ENCODE measurements at regions not wholly inside any gene's neighbourhood (a gene's known extent, or its start where the extent isn't known, plus 50 kb on each side); places are given as distances from the start of the nearest gene placed in this dataset.

- Histone ChIP-seq H3K27me3 (ENCODE audit: control insufficient read depth in 2 of 2, insufficient read depth in 2 of 2, low read length in 2 of 2) (no peaks in the 10 kb centered on the region), H3K9me3 (ENCODE audit: control insufficient read depth in 2 of 2, low read length in 2 of 2) (no peaks in the 10 kb centered on the region), H3K9ac (ENCODE audit: low read depth in 1 of 2, low read length in 2 of 2) (no peak overlapping the region), H3K4me3 (ENCODE audit: low read length in 2 of 2) (no peak overlapping the region), H3K27ac (ENCODE audit: low read depth in 2 of 2, low read length in 2 of 2) (no peak overlapping the region), H3K4me1 (ENCODE audit: control insufficient read depth in 2 of 2, insufficient read depth in 2 of 2, low read length in 2 of 2) (no peaks in the 10 kb centered on the region), H3K36me3 (ENCODE audit: control insufficient read depth in 2 of 2, insufficient read depth in 2 of 2, low read length in 2 of 2) (no peaks in the 10 kb centered on the region)
Measured at GRCh38 chr19:31421856-31422255, 72.6 kb upstream of the TSHZ3 start.

- no peaks in the 10 kb centered on the region for H3K27me3 ChIP-seq (ENCODE audit: control insufficient read depth in 2 of 2, insufficient read depth in 2 of 2, low read length in 2 of 2)
- H3K9me3 ChIP-seq (ENCODE audit: control insufficient read depth in 2 of 2, low read length in 2 of 2), result no peaks in the 10 kb centered on the region
- H3K4me3 ChIP-seq (ENCODE audit: low read length in 2 of 2), result no peak overlapping the region
- H3K9ac ChIP-seq (ENCODE audit: low read depth in 1 of 2, low read length in 2 of 2), result no peak overlapping the region
- H3K27ac ChIP-seq (ENCODE audit: low read depth in 2 of 2, low read length in 2 of 2), result no peak overlapping the region
- H3K4me1 ChIP-seq (ENCODE audit: control insufficient read depth in 2 of 2, insufficient read depth in 2 of 2, low read length in 2 of 2), result no peaks in the 10 kb centered on the region
- no peaks in the 10 kb centered on the region for H3K36me3 ChIP-seq (ENCODE audit: control insufficient read depth in 2 of 2, insufficient read depth in 2 of 2, low read length in 2 of 2)
Measured at GRCh38 chr19:31423896-31424295, 74.7 kb upstream of the TSHZ3 start.

GRCh38 chr19:31424861-31425620 is 75.8 kb upstream of the TSHZ3 start:
- H3K4me3 ChIP-seq (ENCODE audit: low read length in 2 of 2), result no peak overlapping the region

GRCh38 chr19:31427857-31428256 is 78.6 kb upstream of the TSHZ3 start:
- Histone ChIP-seq H3K4me1 (ENCODE audit: control insufficient read depth in 2 of 2, insufficient read depth in 2 of 2, low read length in 2 of 2) (no peaks in the 10 kb centered on the region), H3K4me3 (ENCODE audit: low read length in 2 of 2) (no peak overlapping the region), H3K36me3 (ENCODE audit: control insufficient read depth in 2 of 2, insufficient read depth in 2 of 2, low read length in 2 of 2) (no peaks in the 10 kb centered on the region), H3K9me3 (ENCODE audit: control insufficient read depth in 2 of 2, low read length in 2 of 2) (no peaks in the 10 kb centered on the region), H3K27ac (ENCODE audit: low read depth in 2 of 2, low read length in 2 of 2) (no peak overlapping the region), H3K9ac (ENCODE audit: low read depth in 1 of 2, low read length in 2 of 2) (no peak overlapping the region), H3K27me3 (ENCODE audit: control insufficient read depth in 2 of 2, insufficient read depth in 2 of 2, low read length in 2 of 2) (no peaks in the 10 kb centered on the region)

More at GRCh38 chr19:31424861-31425620, 75.8 kb upstream of the TSHZ3 start:
- Histone ChIP-seq H3K4me1 (ENCODE audit: control insufficient read depth in 2 of 2, insufficient read depth in 2 of 2, low read length in 2 of 2) (no peaks in the 10 kb centered on the region), H3K27me3 (ENCODE audit: control insufficient read depth in 2 of 2, insufficient read depth in 2 of 2, low read length in 2 of 2) (no peaks in the 10 kb centered on the region), H3K27ac (ENCODE audit: low read depth in 2 of 2, low read length in 2 of 2) (no peak overlapping the region), H3K36me3 (ENCODE audit: control insufficient read depth in 2 of 2, insufficient read depth in 2 of 2, low read length in 2 of 2) (no peaks in the 10 kb centered on the region), H3K9ac (ENCODE audit: low read depth in 1 of 2, low read length in 2 of 2) (no peak overlapping the region), H3K9me3 (ENCODE audit: control insufficient read depth in 2 of 2, low read length in 2 of 2) (no peaks in the 10 kb centered on the region)

GRCh38 chr19:31430381-31430780 is 81.1 kb upstream of the TSHZ3 start:
- no peak overlapping the region for H3K4me3 ChIP-seq (ENCODE audit: low read length in 2 of 2)
- H3K9ac ChIP-seq (ENCODE audit: low read depth in 1 of 2, low read length in 2 of 2), result no peak overlapping the region
- no peaks in the 10 kb centered on the region for H3K36me3 ChIP-seq (ENCODE audit: control insufficient read depth in 2 of 2, insufficient read depth in 2 of 2, low read length in 2 of 2)
- no peaks in the 10 kb centered on the region for H3K4me1 ChIP-seq (ENCODE audit: control insufficient read depth in 2 of 2, insufficient read depth in 2 of 2, low read length in 2 of 2)
- no peaks in the 10 kb centered on the region for H3K27me3 ChIP-seq (ENCODE audit: control insufficient read depth in 2 of 2, insufficient read depth in 2 of 2, low read length in 2 of 2)
- no peak overlapping the region for H3K27ac ChIP-seq (ENCODE audit: low read depth in 2 of 2, low read length in 2 of 2)
- no peaks in the 10 kb centered on the region for H3K9me3 ChIP-seq (ENCODE audit: control insufficient read depth in 2 of 2, low read length in 2 of 2)

DNA sequence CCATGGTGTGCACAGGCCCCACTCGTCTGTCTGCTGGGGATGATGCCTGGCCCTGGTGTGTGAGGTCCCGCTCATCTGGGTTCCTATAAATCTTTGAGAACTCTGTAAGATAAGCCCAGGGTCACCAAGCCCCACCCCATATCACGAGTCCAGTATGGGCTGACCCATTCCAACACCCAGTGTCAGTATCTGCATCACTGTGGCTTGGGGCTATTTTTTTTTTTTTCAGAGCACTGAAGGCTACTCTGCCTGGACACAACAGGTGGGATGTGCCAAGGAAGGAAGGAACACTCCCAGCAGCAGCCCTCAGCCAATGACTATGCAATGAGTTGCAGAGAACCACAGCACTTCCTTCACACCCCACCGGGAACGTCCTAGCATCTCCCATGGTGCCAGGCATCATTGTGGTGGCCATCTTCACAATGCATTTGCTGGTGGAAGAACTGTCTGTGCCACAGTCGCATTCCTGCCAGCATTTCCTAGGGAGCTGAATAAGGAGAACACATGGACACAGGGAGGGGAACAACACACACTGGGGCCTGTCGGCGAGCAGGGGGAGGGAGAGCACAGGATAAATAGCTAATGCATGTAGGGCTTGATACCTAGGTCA is 83.1 kb upstream of the TSHZ3 start:
- H3K36me3 ChIP-seq (ENCODE audit: control insufficient read depth in 2 of 2, insufficient read depth in 2 of 2, low read length in 2 of 2), result no peaks in the 10 kb centered on the region
- no peaks in the 10 kb centered on the region for H3K9me3 ChIP-seq (ENCODE audit: control insufficient read depth in 2 of 2, low read length in 2 of 2)
- H3K27me3 ChIP-seq (ENCODE audit: control insufficient read depth in 2 of 2, insufficient read depth in 2 of 2, low read length in 2 of 2), result no peaks in the 10 kb centered on the region
- H3K4me3 ChIP-seq (ENCODE audit: low read length in 2 of 2), result no peak overlapping the region
- no peak overlapping the region for H3K27ac ChIP-seq (ENCODE audit: low read depth in 2 of 2, low read length in 2 of 2)
- H3K9ac ChIP-seq (ENCODE audit: low read depth in 1 of 2, low read length in 2 of 2), result no peak overlapping the region
- no peaks in the 10 kb centered on the region for H3K4me1 ChIP-seq (ENCODE audit: control insufficient read depth in 2 of 2, insufficient read depth in 2 of 2, low read length in 2 of 2)

DNA sequence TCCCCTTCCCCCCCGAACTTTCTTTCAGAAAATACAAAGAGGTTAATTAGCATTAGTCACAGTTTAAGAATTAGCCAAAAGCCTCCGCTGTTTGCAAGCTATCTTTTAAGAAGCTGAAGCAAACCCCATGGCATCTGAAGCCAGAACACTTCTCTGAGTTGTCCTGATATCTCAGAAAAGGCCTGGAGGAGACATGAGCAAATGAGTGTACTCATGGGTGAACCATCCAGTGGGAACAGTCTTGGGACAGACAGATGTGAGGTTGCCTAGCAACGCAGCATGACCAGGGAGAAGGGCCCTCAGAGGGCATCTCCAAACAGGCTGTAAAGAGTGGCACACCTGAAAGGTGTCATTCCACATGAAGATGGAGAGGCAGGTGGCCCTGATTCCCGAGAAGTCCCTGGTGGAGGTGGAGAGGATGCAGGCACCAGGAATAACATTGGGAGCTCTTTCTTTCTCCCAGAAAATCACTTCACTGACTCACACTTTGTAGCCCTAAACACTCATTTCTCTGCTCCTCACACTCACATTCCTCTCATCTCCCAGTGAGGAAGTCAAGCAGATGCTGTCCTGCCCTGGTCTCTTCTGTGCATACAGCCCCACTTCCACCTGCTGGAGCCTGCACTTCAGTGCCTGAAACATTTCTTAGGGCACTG is 87.0 kb upstream of the TSHZ3 start:
- H3K9ac ChIP-seq (ENCODE audit: low read depth in 1 of 2, low read length in 2 of 2), result no peak overlapping the region
- no peaks in the 10 kb centered on the region for H3K4me1 ChIP-seq (ENCODE audit: control insufficient read depth in 2 of 2, insufficient read depth in 2 of 2, low read length in 2 of 2)
- H3K27ac ChIP-seq (ENCODE audit: low read depth in 2 of 2, low read length in 2 of 2), result no peak overlapping the region
- H3K9me3 ChIP-seq (ENCODE audit: control insufficient read depth in 2 of 2, low read length in 2 of 2), result no peaks in the 10 kb centered on the region
- no peaks in the 10 kb centered on the region for H3K27me3 ChIP-seq (ENCODE audit: control insufficient read depth in 2 of 2, insufficient read depth in 2 of 2, low read length in 2 of 2)
- no peaks in the 10 kb centered on the region for H3K36me3 ChIP-seq (ENCODE audit: control insufficient read depth in 2 of 2, insufficient read depth in 2 of 2, low read length in 2 of 2)
- no peak overlapping the region for H3K4me3 ChIP-seq (ENCODE audit: low read length in 2 of 2)

GRCh38 chr19:31438401-31439269 is 89.4 kb upstream of the TSHZ3 start:
- no peaks in the 10 kb centered on the region for H3K4me1 ChIP-seq (ENCODE audit: control insufficient read depth in 2 of 2, insufficient read depth in 2 of 2, low read length in 2 of 2)
- H3K4me3 ChIP-seq (ENCODE audit: low read length in 2 of 2), result no peak overlapping the region
- no peaks in the 10 kb centered on the region for H3K27me3 ChIP-seq (ENCODE audit: control insufficient read depth in 2 of 2, insufficient read depth in 2 of 2, low read length in 2 of 2)
- no peaks in the 10 kb centered on the region for H3K36me3 ChIP-seq (ENCODE audit: control insufficient read depth in 2 of 2, insufficient read depth in 2 of 2, low read length in 2 of 2)
- H3K27ac ChIP-seq (ENCODE audit: low read depth in 2 of 2, low read length in 2 of 2), result no peak overlapping the region
- no peak overlapping the region for H3K9ac ChIP-seq (ENCODE audit: low read depth in 1 of 2, low read length in 2 of 2)
- no peaks in the 10 kb centered on the region for H3K9me3 ChIP-seq (ENCODE audit: control insufficient read depth in 2 of 2, low read length in 2 of 2)

GRCh38 chr19:31439270-31439573 is 90.0 kb upstream of the TSHZ3 start:
- Histone ChIP-seq H3K9me3 (ENCODE audit: control insufficient read depth in 2 of 2, low read length in 2 of 2) (no peaks in the 10 kb centered on the region), H3K27ac (ENCODE audit: low read depth in 2 of 2, low read length in 2 of 2) (no peak overlapping the region), H3K27me3 (ENCODE audit: control insufficient read depth in 2 of 2, insufficient read depth in 2 of 2, low read length in 2 of 2) (no peaks in the 10 kb centered on the region), H3K36me3 (ENCODE audit: control insufficient read depth in 2 of 2, insufficient read depth in 2 of 2, low read length in 2 of 2) (no peaks in the 10 kb centered on the region), H3K4me1 (ENCODE audit: control insufficient read depth in 2 of 2, insufficient read depth in 2 of 2, low read length in 2 of 2) (no peaks in the 10 kb centered on the region), H3K4me3 (ENCODE audit: low read length in 2 of 2) (no peak overlapping the region), H3K9ac (ENCODE audit: low read depth in 1 of 2, low read length in 2 of 2) (no peak overlapping the region)

DNA sequence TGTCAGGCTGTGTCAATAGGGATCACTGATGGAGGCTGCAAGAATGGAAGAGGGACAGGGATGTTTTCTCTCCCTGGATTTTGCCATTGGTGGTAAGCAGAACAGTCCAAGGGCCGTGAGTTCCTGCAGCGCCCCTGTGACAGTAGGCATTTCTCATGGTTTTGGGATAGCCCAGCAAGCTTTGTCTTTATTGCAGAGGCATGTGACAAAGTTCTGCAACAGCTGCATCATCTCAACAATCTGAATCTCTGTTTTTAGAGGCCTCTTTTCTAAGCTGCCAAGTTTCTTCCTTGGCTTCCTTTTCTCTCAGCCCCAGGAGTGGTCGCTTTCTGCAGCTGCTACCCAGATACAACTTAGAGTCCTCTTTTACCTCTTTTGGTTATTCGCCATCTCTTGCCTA is 95.7 kb upstream of the TSHZ3 start:
- H3K36me3 ChIP-seq (ENCODE audit: control insufficient read depth in 2 of 2, insufficient read depth in 2 of 2, low read length in 2 of 2), result no peaks in the 10 kb centered on the region
- H3K27me3 ChIP-seq (ENCODE audit: control insufficient read depth in 2 of 2, insufficient read depth in 2 of 2, low read length in 2 of 2), result no peaks in the 10 kb centered on the region
- H3K4me3 ChIP-seq (ENCODE audit: low read length in 2 of 2), result no peak overlapping the region
- no peaks in the 10 kb centered on the region for H3K4me1 ChIP-seq (ENCODE audit: control insufficient read depth in 2 of 2, insufficient read depth in 2 of 2, low read length in 2 of 2)
- H3K9ac ChIP-seq (ENCODE audit: low read depth in 1 of 2, low read length in 2 of 2), result no peak overlapping the region
- no peaks in the 10 kb centered on the region for H3K9me3 ChIP-seq (ENCODE audit: control insufficient read depth in 2 of 2, low read length in 2 of 2)
- H3K27ac ChIP-seq (ENCODE audit: low read depth in 2 of 2, low read length in 2 of 2), result no peak overlapping the region
